ENCODE measurements at regions not wholly inside any gene's neighbourhood (a gene's known extent, or its start where the extent isn't known, plus 50 kb on each side); places are given as distances from the start of the nearest gene placed in this dataset.

DNA sequence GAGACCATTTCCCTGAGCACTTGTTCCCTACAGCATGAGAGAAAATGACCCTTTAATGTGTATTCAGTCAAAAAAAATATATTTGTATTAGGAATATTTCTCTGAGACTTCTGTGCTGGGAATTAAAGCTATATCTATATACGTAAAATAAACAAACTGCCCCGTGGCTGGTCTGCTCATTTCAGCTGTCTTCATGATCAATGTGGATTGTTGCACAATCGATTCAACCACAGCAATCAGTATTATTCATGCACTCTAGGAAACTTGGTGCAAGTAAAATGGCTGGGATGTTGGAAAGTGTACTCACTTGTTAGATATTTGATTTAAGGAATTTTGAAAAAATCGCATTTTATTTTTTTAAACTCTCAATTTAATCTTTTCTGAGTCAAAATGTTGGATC, 307.9 kb upstream of the ZFP42 start:
- TF ChIP-seq MYNN (tag by site-specific recombination; IDR thresholded peaks at IDR 0.05; ENCODE audit: borderline replicate concordance) (no peak), MZF1 (tag by site-specific recombination; IDR thresholded peaks at IDR 0.05; ENCODE audit: borderline replicate concordance) (no peak), ZNF501 (tag by site-specific recombination; IDR thresholded peaks at IDR 0.05) (no peak)
- TF ChIP-seq, protein P1, sequence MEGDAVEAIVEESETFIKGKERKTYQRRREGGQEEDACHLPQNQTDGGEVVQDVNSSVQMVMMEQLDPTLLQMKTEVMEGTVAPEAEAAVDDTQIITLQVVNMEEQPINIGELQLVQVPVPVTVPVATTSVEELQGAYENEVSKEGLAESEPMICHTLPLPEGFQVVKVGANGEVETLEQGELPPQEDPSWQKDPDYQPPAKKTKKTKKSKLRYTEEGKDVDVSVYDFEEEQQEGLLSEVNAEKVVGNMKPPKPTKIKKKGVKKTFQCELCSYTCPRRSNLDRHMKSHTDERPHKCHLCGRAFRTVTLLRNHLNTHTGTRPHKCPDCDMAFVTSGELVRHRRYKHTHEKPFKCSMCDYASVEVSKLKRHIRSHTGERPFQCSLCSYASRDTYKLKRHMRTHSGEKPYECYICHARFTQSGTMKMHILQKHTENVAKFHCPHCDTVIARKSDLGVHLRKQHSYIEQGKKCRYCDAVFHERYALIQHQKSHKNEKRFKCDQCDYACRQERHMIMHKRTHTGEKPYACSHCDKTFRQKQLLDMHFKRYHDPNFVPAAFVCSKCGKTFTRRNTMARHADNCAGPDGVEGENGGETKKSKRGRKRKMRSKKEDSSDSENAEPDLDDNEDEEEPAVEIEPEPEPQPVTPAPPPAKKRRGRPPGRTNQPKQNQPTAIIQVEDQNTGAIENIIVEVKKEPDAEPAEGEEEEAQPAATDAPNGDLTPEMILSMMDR (tag by site-specific recombination; IDR thresholded peaks at IDR 0.05): no peak

Data from HEK293 (cell line).